Adrenal gland (tissue), 5 donors: ENCODE measurements at regions not wholly inside any gene's neighbourhood (a gene's known extent, or its start where the extent isn't known, plus 50 kb on each side); places are given as distances from the start of the nearest gene placed in this dataset.

Experiments
- POLR2A ChIP-seq, 2 donors: fragments of 450-650 bp; IDR thresholded peaks; one replicate each; pipeline ENCODE4 v1.6.1; 2017; ENCODE audit warnings: antibody characterized with exemption in 2 of 2, mild to moderate bottlenecking in 2 of 2, moderate library complexity in 1 of 2
- TF ChIP-seq, protein P1 (sequence below), 6 experiments: fragments of 450-650 bp in 4 of 6; fragments of 200-600 bp in 2 of 6; sonication (generic) in 1 of 6; IDR thresholded peaks; 1 replicate in 5 of 6; 2 replicates in 1 of 6; pipeline versions ENCODE4 v1.5.1 to v1.8.0; 2016 to 2021; ENCODE audit warnings: antibody characterized with exemption in 6 of 6, mild to moderate bottlenecking in 2 of 6, moderate library complexity in 1 of 6
- donor health status: DM: no; HTN: no; CAD: no.

DNA sequence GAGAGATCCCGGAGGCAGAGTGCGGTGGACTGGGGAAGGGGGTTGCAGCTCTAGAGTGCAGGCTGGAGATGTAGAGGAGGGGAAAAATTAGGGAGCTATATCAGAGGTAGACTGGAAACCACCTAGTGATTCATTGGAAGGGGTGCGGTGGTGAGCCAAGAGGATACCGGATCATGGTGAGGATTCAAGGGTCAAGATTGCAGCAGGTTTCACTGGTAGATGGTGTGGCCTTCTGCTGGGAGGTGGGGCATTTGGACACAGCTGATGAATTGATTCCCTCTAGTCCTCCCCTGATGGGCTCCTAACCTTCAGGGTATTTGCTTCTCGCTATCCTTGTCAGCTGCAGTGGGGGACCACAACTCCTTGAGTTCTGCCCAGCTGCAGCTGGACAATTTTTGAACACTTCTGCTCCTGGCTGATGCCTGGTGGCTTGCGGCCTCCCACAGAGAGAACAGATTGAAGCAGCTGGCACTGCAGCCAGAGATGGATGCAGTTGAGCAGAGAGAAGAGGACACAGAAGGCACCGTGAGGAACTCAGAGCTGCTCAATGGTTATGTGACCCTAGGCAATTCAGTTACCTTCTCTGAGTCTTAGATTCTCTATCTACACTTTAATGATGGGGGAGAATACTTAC lies 134.4 kb upstream of the ABCA1 start:
- TF ChIP-seq, protein P1, sequence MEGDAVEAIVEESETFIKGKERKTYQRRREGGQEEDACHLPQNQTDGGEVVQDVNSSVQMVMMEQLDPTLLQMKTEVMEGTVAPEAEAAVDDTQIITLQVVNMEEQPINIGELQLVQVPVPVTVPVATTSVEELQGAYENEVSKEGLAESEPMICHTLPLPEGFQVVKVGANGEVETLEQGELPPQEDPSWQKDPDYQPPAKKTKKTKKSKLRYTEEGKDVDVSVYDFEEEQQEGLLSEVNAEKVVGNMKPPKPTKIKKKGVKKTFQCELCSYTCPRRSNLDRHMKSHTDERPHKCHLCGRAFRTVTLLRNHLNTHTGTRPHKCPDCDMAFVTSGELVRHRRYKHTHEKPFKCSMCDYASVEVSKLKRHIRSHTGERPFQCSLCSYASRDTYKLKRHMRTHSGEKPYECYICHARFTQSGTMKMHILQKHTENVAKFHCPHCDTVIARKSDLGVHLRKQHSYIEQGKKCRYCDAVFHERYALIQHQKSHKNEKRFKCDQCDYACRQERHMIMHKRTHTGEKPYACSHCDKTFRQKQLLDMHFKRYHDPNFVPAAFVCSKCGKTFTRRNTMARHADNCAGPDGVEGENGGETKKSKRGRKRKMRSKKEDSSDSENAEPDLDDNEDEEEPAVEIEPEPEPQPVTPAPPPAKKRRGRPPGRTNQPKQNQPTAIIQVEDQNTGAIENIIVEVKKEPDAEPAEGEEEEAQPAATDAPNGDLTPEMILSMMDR (IDR thresholded peaks at IDR 0.05): no peak
- no peak for TF ChIP-seq POLR2A (IDR thresholded peaks at IDR 0.05)
